ENCODE measurements at regions not wholly inside any gene's neighbourhood (a gene's known extent, or its start where the extent isn't known, plus 50 kb on each side); places are given as distances from the start of the nearest gene placed in this dataset.
A peak's percentile ranks its signal among the peaks of the same experiment; 100 is the strongest.

DNA sequence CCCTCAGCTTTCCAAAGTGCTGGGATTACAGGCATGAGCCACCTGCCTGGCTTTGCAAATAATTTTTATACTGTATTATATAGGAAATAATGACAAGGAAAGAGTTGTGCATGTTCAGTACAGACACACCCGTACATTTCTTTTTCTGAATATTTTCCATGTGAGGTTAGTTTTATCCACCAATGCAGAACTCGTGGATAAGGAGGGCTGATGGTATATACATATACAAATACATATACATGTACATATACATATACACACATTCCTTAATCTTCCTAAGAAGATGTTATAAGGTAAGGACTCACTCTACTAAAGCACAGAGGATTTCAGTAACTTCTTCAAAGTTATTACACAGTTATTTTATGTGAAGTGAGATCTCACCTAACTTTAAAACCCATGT is 925.8 kb downstream of the C4orf33 start:
- Histone ChIP-seq H3K79me2 (ENCODE audit: insufficient read depth, low read length) (no peaks in the 10 kb centered on the region), H3K9ac (ENCODE audit: insufficient read depth, low read length, poor library complexity, severe bottlenecking) (no peak overlapping the region), H3K9me3 (replicated peaks in 1 of 2; ENCODE audit: control insufficient read depth in 1 of 2, insufficient read depth in 1 of 2, low read length in 2 of 2) (no peaks in the 10 kb centered on the region), H3K27ac (ENCODE audit: low read depth in 1 of 2, low read length in 2 of 2) (no peak overlapping the region), H2AFZ (ENCODE audit: insufficient read depth, low read depth, low read length, poor library complexity, severe bottlenecking) (no peak overlapping the region), H4K20me1 (ENCODE audit: insufficient read depth, low read length) (no peaks in the 10 kb centered on the region), H3K36me3 (replicated peaks in 1 of 2; ENCODE audit: control insufficient read depth in 1 of 2, insufficient read depth in 2 of 2, low read length in 2 of 2) (no peaks in the 10 kb centered on the region), H3K27me3 (ENCODE audit: control insufficient read depth in 2 of 2, insufficient read depth in 2 of 2, low read length in 2 of 2) (no peaks in the 10 kb centered on the region), H3K4me3 (replicated peaks in 1 of 3; ENCODE audit: low read depth in 2 of 3, low read length in 3 of 3) (no peak overlapping the region), H3K4me2 (replicated peaks; ENCODE audit: extremely low read depth, low read length, poor library complexity, severe bottlenecking) (no peak overlapping the region), H3K4me1 (ENCODE audit: control insufficient read depth in 1 of 2, insufficient read depth in 2 of 2, low read length in 2 of 2) (no peaks in the 10 kb centered on the region)
- Mint-ChIP-seq H3K9me3 (peaks cover 0 to 3% (median 0%) of the 10 kb centered on the region in 7 donors), H3K27me3 (ENCODE audit: low read depth in 3 of 3) (no peaks in the 10 kb centered on the region), H3K27ac (peak overlapping the region in 1 of 7 donors; percentile 41), H3K4me3 (no peak overlapping the region), H3K4me1 (no peaks in the 10 kb centered on the region), H3K36me3 (no peaks in the 10 kb centered on the region)
- intact Hi-C loops (cut with micrococcal nuclease) = no loop called here
- no peak for DNase-seq
- TF ChIP-seq CTCF (IDR thresholded peaks at IDR 0.05) = no peak
- WGBS (ENCODE audit: insufficient coverage) = no CpG with 5 or more reads among the region's 2 CpGs

GRCh38 chr4:130023088-130023487 is 927.1 kb downstream of the C4orf33 start:
- Mint-ChIP-seq H3K36me3 (no peaks in the 10 kb centered on the region), H3K27me3 (ENCODE audit: low read depth in 3 of 3) (no peaks in the 10 kb centered on the region), H3K9me3 (peaks cover 0 to 3% (median 0%) of the 10 kb centered on the region in 7 donors), H3K4me1 (no peaks in the 10 kb centered on the region), H3K27ac (no peak overlapping the region), H3K4me3 (no peak overlapping the region)
- Histone ChIP-seq H3K36me3 (replicated peaks in 1 of 2; ENCODE audit: control insufficient read depth in 1 of 2, insufficient read depth in 2 of 2, low read length in 2 of 2) (no peaks in the 10 kb centered on the region), H3K27me3 (ENCODE audit: control insufficient read depth in 2 of 2, insufficient read depth in 2 of 2, low read length in 2 of 2) (no peaks in the 10 kb centered on the region), H3K4me1 (ENCODE audit: control insufficient read depth in 1 of 2, insufficient read depth in 2 of 2, low read length in 2 of 2) (no peaks in the 10 kb centered on the region), H4K20me1 (ENCODE audit: insufficient read depth, low read length) (no peaks in the 10 kb centered on the region), H3K9me3 (replicated peaks in 1 of 2; ENCODE audit: control insufficient read depth in 1 of 2, insufficient read depth in 1 of 2, low read length in 2 of 2) (no peaks in the 10 kb centered on the region), H2AFZ (ENCODE audit: insufficient read depth, low read depth, low read length, poor library complexity, severe bottlenecking) (no peak overlapping the region), H3K27ac (ENCODE audit: low read depth in 1 of 2, low read length in 2 of 2) (no peak overlapping the region), H3K79me2 (ENCODE audit: insufficient read depth, low read length) (no peaks in the 10 kb centered on the region), H3K4me3 (replicated peaks in 1 of 3; ENCODE audit: low read depth in 2 of 3, low read length in 3 of 3) (no peak overlapping the region), H3K9ac (ENCODE audit: insufficient read depth, low read length, poor library complexity, severe bottlenecking) (no peak overlapping the region), H3K4me2 (replicated peaks; ENCODE audit: extremely low read depth, low read length, poor library complexity, severe bottlenecking) (no peak overlapping the region)
- no peak for DNase-seq
- TF ChIP-seq CTCF (IDR thresholded peaks at IDR 0.05) = no peak
- intact Hi-C loops (cut with micrococcal nuclease) = no loop called here
- WGBS (ENCODE audit: insufficient coverage) = no CpG with 5 or more reads among the region's 2 CpGs
